ENCODE measurements at regions not wholly inside any gene's neighbourhood (a gene's known extent, or its start where the extent isn't known, plus 50 kb on each side); places are given as distances from the start of the nearest gene placed in this dataset.
"Not testable (repeated sequence)": the region's sequence is repeated elsewhere in the genome, so short reads cannot be mapped to it uniquely, and the experiment has no call there.

DNA sequence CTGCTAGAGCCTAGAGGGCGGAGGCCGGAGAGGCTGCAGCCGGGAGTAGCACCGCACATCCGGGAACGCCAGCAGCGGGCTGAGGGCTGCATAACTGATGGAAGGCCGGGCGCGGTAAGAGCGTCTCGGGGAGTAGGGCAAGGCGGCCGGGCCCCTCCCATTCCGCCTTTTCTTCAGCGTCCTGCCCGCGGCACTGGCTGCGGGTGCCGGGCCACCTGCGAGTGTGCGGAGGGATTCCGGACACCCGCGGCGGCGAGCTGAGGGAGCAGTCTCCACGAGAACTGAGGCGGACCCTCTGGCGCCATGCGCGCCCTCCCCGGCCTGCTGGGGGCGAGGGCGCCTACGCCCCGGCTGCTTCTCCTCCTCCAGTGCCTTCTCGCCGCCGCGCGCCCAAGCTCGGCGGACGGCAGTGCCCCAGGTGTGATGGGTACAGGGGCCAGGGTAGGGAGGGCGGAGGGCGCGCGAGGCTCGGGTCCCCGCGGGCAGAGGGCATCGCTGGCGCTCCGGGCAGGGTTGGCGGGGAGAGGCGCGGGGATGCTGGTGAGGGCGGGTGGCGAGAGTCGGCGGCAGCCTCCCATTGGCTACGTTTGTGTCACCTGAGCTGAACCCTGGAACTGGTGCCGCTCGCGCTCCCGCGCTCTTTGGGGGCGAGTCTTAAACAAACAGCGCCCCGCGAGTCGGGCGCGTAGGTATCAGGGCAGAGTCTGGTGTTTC lies 334.4 kb downstream of the SRGAP2C start:
- peak; percentile 62 for DNase-seq

DNA sequence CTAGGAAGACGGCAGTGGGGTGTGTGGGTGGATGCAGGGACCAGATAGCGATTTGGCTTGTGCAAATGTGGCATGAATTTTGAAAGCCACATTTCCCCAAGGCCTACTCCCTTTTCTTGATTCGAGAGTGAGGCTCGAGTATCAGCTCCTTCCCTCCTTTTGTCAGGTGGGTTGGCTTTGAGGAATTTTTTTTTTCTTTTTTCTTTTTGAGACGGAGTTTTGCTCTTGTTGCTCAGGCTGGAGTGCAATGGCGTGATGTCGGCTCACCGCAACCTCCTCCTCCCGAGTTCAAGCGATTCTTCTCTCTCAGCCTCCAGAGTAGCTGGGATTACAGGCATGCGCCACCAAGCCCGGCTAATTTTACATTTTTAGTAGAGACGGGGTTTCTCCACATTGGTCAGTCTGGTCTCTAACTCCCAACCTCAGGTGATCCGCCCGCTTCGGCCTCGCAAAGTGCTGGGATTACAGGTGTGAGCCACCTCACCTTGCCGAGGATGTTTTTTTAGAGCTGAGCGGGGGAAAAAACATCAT lies 335.0 kb downstream of the SRGAP2C start:
- DNase-seq: not testable (repeated sequence)

DNA sequence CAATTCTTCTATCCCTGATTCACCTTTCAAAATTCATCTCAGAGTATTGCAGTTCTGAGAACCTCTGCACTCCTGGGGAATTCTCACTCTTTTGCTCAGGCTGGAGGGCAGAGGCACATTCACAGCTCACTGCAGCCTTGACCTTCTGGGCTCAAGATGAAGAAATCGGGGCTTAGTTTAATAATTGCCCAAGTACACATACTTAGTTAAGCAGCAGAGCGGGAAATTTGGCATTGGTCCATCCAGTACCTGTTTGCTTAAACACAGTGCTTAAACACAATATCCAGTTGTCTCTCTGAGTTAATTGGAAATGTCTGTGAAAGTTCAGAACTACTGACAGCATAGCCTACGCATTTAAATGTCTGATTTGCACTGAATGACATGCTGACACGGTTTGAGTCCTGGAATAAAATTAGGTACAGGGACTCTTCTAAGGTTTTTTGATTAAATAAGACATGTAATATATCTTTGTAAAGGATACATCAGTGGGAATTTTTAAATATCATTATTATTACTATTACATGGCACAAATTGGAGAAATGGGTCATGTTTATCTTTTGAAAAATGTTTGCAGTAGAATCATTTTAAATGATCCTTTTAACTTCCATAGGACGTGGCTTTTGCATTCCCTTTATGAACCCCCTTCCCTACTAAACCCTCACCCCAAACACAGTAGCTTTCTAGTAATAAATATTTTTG lies 337.4 kb downstream of the SRGAP2C start:
- no peak for DNase-seq

DNA sequence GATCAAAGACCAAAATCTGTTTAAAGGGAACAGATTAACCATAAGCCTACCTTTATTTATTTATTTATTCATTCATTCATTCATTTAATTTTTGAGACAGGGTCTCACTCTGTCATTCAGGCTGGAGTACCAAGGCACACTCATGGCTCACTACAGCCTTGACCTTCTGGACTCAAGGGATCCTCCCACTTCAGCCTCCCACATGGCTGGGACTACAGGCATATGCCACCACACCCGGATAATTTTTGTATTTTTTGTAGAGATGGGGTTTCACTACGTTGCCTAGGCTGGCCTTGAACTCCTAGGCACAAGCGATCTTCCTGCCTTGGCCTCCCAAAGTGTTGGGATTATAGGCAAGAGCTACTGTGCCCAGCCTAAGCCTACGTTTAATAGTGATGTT lies 338.3 kb downstream of the SRGAP2C start:
- DNase-seq: not testable (repeated sequence)

DNA sequence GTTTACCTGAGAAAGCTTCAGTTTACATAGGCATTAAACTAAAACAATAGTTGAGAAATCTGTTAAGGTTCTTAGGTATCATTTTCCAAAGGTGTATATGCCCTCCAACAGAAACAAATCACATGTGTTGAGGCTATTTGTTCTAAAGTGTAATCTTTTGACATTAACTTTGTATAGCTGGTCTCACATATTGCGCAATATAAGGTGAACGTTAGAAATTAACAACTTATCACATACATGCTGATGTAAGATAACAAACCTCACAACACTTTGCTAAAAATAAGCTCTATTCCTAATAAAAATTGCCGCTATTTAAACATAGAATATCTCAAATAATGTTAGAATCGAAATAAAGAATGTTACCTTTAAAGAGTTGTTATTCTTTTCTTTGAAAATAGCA lies 340.6 kb downstream of the SRGAP2C start:
- no peak for DNase-seq

DNA sequence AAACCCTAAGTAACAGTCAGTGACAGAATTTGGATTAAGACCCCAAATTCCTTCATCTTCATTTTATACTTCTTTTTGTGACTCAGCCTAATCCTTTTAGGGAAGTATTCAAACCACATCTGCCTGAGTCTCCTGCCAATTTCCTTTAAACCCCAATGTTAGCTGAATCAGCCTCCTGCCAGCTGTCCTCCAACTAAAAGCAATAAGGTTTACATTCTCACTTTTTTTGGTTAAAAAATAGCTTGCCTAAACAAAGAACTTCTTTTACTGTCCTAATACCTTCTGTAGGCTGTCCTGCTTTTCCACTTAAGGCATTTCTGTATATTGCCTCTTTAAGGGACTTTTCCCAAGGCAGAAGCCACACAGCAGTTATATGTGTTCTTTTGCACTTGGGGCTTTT lies 344.2 kb downstream of the SRGAP2C start:
- not testable (repeated sequence) for DNase-seq

DNA sequence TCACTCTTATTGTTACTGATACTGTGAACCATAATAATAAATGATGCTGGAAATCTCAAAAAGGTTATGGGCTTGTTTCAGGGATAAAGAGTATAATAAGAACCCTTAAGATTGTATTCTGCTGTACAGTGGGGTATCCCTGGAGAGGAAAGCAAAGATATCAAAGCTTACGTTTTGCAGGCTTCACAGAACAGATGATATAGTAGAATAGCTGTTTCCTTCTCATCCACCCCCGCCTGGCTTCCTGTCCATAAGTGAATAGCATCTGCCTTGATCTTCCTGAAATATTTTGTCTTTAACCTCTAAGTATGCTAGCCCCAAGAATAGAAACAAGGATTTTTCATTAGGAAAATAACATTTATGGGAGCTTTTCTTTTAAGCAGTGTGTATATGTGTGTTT lies 345.3 kb downstream of the SRGAP2C start:
- not testable (repeated sequence) for DNase-seq

DNA sequence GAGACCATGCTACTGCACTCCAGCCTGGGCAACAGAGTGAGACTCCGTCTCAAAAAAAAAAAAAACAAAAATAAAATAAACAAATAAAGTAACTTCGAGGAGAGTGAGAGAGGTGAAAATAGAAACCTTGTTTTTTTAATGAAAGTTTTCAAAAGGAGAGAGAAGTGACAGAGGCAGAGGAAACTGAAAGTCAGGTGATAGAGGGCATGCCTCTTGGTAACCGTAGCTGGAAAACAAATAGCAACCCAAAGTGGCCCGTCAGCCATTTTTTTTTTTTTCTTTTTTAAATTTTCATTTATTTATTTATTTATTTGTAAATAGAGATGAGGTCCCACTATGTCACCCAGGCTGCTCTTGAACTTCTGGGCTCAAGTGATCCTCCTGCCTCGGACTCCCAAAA lies 347.0 kb downstream of the SRGAP2C start:
- DNase-seq: not testable (repeated sequence)

DNA sequence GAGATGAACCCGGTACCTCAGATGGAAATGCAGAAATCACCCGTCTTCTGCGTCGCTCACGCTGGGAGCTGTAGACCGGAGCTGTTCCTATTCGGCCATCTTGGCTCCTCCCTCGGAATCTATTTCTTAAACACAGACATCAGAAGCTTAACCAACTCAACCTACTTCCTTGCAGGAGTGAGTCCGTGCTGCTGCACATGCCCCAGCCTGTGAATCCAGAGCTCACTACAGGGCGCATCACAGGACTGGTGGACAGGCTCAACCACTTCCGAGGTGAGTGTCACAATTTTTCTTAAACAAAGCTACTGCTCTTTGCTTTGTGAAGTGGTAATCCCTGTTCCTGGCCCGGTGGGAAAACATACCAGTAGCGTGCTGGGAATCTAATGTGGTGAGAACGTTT lies 353.4 kb downstream of the SRGAP2C start:
- DNase-seq: not testable (repeated sequence)

DNA sequence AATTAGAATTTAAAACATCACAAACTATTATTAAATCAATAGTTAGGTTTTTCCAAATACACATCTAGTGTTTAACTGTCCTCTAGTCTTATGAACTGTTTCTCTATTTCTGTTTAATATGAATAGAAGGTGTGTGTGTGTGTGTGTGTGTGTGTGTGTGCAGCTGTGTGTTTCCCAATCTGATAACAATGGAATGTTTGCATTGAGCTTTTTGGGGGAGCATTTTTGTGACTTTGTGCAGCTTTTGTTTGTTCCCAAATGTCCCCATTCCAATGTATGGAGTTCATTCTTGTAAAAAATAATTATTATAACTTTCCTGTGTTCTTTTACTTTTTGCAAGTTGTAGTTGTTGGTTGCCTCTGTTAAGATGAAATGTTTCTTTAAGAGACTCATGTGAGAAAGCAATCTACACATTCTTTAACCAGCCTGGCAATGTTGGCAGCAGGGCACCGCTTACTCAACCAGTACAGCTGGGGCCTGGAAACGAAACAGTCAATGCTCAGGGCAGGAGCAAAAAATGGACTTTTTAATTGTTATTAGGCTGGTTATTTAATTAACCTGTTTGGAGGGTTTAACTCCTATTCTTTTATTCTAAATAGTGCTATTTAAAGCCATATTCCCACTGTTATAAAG lies 354.3 kb downstream of the SRGAP2C start:
- no peak for DNase-seq

DNA sequence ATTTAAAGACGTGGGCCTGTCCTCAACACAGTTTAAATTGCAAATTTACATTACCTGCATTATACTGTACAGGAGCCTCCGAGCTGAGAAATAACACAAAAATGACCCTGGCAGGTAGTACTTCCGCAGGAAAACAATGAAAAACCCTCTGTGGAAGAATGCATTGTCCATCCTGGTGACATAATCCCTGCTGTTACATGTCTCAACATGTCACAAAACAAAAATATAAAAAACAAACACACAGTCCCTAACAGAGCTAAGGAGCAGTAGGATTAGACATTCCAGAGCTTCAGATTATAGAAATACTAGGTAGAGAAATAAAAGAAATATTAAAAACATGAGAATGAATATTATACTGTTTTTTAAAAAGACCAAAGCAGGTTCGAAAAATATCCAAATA lies 359.2 kb downstream of the SRGAP2C start:
- DNase-seq: not testable (repeated sequence)

DNA sequence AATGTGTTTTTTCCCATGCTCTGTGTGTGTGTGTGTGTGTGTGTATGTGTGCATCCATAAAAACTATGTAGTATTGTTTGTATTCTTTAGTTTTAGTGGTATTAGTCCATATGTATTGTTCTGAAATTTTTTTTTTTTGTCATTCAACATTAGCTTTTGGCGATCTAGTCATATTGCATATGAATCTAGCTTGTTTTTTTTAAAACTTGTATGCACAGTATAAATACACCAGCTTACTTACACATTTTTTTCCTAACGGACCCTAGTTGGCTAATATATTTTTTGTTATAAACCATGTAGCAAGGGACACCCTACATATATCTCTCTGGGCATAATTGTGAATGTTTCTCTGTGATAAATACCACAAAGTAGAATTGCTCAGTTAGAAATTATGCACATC lies 359.7 kb downstream of the SRGAP2C start:
- DNase-seq: no peak

DNA sequence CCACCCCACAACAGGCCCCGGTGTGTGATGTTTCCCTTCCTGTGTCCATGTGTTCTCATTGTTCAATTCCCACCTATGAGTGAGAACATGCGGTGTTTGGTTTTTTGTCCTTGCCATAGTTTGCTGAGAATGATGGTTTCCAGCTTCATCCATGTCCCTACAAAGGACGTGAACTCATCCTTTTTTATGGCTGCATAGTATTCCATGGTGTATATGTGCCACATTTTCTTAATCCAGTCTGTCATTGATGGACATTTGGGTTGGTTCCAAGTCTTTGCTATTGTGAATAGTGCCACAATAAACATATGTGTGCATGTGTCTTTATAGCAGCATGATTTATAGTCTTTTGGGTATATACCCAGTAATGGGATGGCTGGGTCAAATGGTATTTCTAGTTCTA lies 361.1 kb downstream of the SRGAP2C start:
- DNase-seq: not testable (repeated sequence)

DNA sequence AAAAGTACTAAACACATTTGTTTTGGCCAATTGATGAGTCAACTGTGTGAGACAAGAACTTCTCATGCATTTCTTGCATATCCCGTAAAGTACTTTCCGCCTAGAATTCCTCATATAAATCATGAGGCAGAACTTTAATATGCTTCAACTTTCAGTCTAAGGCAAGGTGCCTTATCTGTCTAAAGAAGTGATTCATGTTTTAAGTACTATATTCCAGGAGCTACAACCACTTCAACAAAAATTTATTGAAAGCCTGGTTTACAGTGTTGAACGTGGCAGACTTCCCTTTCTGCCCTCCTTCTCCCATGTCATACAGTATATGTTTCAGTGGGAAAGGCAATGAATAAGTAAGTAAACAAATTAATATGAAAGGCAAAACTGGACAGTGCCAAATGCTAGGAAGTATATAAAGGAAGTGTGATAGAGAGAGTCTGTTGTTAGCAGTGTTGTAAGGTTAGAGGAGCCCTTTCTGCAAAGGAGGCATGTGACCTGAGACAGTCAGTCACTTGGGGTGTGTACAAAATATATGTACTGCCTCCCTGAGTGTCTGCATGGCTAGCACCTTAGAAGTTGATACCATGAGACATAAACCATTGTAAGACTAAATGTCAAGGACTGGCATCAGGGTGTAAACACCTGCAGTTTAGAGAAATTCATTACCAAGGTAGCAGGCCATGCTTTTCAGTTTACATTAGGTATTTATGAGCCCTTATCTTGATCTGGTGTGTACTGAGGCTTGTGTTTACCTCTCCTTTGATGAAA lies 362.2 kb downstream of the SRGAP2C start:
- DNase-seq: no peak

DNA sequence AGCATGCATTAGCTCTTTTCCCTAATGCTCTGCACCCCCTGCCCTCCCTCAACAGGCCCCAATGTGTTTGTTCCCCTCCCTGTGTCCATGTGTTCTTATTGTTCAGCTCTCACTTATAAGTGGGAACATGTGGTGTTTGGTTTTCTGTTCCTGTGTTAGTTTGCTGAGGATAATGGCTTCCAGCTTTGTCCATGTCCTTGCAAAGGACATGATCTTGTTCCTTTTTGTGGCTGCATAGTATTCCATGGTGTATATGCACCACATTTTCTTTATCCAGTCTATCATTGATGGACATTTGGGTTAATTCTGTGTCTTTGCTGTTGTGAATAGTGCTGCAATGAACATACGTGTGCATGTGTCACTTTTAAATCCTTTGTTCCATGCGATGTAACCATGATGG lies 363.0 kb downstream of the SRGAP2C start:
- DNase-seq: not testable (repeated sequence)

DNA sequence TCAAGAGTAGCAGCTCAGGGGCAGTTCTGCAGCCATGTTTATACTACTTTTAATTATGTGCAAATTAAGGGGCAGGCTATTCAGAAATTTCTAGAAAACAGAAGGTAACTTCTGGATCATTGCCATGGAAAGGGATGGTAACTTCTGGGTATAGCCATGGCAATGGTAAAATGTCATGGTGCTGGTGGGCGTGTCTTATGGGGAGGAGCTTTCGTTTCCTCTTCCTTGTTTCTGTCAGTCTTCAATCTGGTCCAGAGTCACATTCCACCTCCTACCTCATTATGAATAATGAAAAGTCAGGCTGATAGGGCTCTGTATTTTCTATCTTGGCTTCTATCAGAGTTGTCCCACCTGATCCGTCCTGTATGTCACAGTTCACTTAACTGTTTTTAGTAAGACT lies 366.0 kb downstream of the SRGAP2C start:
- not testable (repeated sequence) for DNase-seq

DNA sequence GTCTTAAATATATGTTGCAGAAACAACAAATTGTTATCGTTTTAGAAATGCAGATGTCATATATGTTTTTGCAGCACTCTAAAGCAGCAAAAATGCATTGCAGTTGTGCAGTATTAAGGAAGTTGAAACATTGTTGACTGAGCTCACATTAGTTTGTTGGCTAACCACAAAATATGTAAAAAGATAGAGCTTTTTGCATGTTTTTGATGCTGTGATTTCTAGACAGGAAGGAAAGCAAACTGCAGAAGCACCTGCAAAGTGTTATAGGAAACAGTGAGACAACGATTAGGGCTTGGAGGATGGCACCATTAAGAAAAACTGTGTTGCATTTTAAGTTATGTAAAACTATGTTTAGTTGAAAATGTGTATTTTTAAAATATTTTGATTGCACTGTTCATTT lies 366.7 kb downstream of the SRGAP2C start:
- DNase-seq: not testable (repeated sequence)

DNA sequence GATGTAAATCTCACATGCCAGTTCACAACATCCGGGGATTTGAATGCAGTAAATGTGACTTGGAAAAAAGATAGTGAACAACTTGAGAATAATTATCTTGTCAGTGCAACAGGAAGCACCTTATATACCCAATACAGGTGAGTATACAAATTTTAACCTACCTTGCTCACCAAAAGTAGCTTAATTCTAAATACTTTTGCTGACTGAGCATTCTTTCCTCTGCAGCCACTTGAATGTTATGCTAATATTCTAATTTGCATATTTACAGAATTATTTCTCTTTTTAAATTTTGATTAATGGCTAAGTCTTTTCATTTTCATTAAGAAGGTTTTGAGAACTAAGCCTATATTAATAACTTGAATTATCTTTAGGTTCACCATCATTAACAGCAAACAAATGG lies 371.8 kb downstream of the SRGAP2C start:
- not testable (repeated sequence) for DNase-seq

DNA sequence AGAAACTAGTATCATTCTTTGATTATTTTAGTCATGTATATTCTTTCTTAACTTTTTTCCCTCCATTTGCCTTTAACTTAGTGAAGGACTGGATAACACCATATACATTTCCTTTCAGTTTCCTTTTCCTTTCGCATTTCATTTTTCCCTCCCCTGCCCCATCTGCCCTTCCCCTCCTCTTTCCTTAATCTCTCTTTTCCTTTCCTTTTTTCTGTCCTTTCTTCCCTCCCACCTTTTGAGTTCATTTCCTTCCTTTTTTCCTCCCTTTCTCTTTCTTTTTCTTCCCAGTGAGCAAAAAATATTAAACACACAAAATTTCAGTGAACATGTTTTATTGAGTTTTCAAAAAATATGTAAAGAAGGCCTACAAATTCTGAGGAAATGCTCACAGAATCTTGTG lies 373.3 kb downstream of the SRGAP2C start:
- DNase-seq: not testable (repeated sequence)

DNA sequence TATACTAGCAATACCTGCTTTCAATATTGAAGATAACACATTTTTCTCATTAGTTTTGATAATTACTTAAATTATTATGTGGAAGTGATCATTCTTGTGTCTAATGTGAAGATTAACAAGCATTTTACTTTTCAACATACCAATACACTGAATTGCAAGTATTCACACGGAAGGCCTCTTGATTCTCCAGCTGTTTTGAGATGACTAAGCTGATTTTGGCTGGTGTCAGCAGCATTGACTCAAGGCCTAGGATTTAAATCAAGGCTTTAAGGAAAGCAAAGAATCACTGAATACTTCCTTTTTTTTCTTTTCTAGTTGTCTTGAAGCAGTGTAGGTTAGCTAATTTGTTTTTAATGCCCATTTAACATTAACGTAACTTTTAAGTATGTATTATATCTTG lies 373.7 kb downstream of the SRGAP2C start:
- no peak for DNase-seq

DNA sequence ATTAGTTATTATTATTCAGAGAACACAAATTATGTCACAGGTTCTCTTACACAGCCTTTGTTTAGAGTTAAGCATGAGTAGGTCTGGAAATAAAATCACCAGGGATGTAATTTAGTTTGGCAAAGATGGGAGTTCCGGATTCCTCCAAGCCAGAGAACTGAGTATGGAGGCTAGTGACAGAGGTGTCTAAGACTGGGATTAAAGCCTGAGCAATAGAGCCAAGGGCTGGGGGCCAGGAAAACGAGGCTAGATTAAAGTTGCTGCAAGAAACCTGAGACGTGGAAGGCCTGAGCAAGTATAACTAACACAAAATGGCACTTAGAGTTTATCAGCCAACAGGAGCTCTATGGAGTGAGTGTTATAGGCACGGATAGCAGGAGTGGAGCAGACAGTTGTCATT lies 381.6 kb downstream of the SRGAP2C start:
- DNase-seq: no peak

DNA sequence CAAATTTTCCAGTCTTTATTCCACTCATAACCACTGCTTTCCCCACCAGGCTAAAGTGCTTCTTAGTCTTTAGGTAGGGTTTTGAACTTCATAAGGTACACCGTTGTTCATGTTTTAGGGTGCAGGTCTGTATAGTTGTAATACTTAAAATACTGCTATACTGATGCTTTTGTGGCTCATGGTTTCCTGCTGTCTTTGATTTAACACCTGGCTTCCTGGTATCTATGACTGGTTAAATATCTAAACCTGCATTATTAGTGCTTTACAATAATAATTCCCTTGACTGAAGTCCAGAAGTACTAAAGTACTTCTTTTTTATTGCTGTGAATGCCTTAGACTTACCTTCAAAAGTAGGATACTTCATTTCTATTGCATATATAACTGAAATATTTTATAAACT lies 384.7 kb downstream of the SRGAP2C start:
- no peak for DNase-seq

DNA sequence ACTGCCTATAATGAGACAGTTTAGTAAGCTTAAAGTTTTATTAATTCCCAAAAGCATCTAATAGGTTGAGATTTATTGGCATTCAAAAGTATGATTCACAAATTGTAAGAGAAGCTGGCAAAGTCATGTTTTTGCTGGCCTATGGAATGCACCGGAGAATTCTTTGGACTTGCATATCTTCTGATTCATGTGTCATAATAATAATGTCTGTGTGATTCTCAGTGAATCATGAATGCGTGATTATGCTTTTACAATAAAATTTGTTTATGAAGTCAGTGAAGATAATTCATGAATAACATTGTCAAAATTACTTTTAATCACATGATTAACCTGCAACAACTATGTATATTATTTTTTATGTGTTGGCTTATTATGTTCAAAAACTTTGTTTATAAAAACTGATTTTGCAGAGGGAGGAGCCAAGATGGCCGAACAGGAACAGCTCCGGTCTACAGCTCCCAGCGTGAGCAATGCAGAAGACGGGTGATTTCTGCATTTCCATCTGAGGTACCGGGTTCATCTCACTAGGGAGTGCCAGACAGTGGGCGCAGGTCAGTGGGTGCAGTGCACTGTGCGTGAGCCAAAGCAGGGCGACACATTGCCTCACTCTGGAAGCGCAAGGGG lies 389.2 kb downstream of the SRGAP2C start:
- not testable (repeated sequence) for DNase-seq

Data from NCI-H1417 treated with DMSO at 0.1 percent for 48 hours (cell line).